Activated CD4-positive, alpha-beta T cell treated with anti-CD3 and anti-CD28 coated beads, Interleukin-2, amount 10 ng/mL, durations not matched to agents 7 days and 5 days (primary cell): ENCODE measurements at regions not wholly inside any gene's neighbourhood (a gene's known extent, or its start where the extent isn't known, plus 50 kb on each side); places are given as distances from the start of the nearest gene placed in this dataset.

Experiments used
- CTCF ChIA-PET: fragments of 350-600 bp; sonication (Branson Sonifier 250); formaldehyde crosslinking; loops from one replicate; lab custom pipeline; 2021; ENCODE audit warnings: antibody characterized with exemption; lab: Charles Lee
- POLR2A ChIA-PET: fragments of 350-600 bp; sonication (Branson Sonifier 250); formaldehyde crosslinking; loops from one replicate; lab custom pipeline; 2021; ENCODE audit warnings: antibody characterized with exemption; lab: Charles Lee
- DNase-seq: peaks from one replicate; pipeline ENCODE4 v3.0.0-alpha.2; 2020
- H3K27ac Mint-ChIP-seq: one replicate; pipeline ENCODE4 v1.8.0; 2021; ENCODE audit warnings: mild to moderate bottlenecking, moderate library complexity, mixed read lengths
- H3K27me3 Mint-ChIP-seq: one replicate; pipeline ENCODE4 v1.8.0; 2021; ENCODE audit warnings: mixed read lengths
- H3K36me3 Mint-ChIP-seq: one replicate; pipeline ENCODE4 v1.8.0; 2021; ENCODE audit warnings: low read depth, mixed read lengths
- H3K4me1 Mint-ChIP-seq: one replicate; pipeline ENCODE4 v1.8.0; 2021; ENCODE audit warnings: mixed read lengths
- H3K4me3 Mint-ChIP-seq: one replicate; pipeline ENCODE4 v1.8.0; 2021; ENCODE audit warnings: mild to moderate bottlenecking, moderate library complexity, mixed read lengths
- H3K9me3 Mint-ChIP-seq: one replicate; pipeline ENCODE4 v1.8.0; 2021; ENCODE audit warnings: mixed read lengths

DNA sequence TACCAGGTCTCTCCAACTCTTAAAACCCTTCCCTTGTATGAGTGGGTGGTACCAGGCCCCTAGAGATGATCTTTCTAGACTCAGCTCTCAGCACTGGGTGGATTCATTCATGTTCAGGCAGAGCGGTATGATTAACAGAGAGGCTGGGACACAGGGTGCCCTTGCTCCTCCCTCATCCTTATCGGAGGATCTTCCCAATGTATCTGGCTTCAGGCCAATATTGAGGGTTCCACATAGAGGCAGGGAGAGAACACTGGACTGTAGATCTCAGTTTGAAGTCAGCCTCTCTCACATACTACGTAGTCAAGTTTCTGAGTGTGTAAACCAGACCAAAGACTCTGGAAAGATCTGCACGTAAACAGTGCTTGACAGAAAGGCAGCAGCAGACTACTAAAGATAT, 366.2 kb downstream of the DHX35 start:
- Mint-ChIP-seq H3K27me3 (peaks cover 3% of the 10 kb centered on the region), H3K4me3 (no peak overlapping the region), H3K36me3 (no peaks in the 10 kb centered on the region), H3K4me1 (no peaks in the 10 kb centered on the region), H3K27ac (no peak overlapping the region), H3K9me3 (no peaks in the 10 kb centered on the region)
- DNase-seq: no peak
- POLR2A ChIA-PET: no interaction called here
- CTCF ChIA-PET: no interaction called here

DNA sequence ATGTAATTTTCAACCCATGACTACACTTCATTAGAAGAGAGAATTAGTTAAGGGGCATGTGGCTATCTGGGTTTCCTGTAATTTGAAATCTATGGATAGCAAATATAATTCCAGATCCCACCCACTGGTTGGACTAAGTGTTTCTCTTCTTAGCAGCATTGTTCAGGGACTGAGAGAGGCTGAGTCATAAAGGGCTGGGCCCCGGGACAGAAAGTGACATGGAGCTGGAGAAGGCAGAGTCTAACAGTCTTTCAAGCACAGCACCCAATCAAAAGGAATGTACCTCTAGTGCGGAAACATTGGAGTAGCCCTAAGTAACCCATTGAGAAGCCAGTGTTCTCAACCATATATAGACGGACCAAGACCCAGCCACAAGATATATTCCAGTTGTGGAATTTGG, 363.9 kb downstream of the DHX35 start:
- Mint-ChIP-seq H3K4me3 (no peak overlapping the region), H3K27me3 (peaks cover 10% of the 10 kb centered on the region), H3K4me1 (no peaks in the 10 kb centered on the region), H3K9me3 (no peaks in the 10 kb centered on the region), H3K27ac (no peak overlapping the region), H3K36me3 (no peaks in the 10 kb centered on the region)
- ChIA-PET CTCF (interaction anchor here (1.0 kb wide), 1 partner anchor 9 kb away, joined by 3 read pairs; no protein-coding TSS in a partner anchor), POLR2A (no interaction called here)
- DNase-seq: no peak

DNA sequence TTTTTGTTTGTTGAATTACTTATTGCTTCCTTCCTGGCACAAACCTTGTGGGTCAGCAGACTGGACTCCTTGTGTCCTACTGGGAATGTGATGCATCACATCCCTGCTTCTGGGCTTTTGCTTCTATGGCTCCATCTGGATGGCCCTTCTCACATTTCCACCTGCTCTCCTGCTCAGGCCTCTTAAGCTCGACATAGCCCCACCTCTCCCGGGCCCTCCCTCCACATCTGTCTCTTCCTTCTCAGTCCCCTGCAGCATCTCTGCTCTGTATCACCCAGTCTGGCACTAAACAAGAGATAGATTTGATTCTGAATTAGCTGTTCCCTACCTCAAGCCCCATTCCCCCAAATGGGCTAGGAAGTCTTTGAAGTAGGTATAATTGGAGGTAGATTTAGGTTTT, 356.8 kb downstream of the DHX35 start:
- H3K27me3 Mint-ChIP-seq: peaks cover 12% of the 10 kb centered on the region
- ChIA-PET CTCF (no interaction called here), POLR2A (no interaction called here)
- H3K9me3 Mint-ChIP-seq: no peaks in the 10 kb centered on the region
- no peaks in the 10 kb centered on the region for H3K36me3 Mint-ChIP-seq
- no peak overlapping the region for H3K4me3 Mint-ChIP-seq
- DNase-seq: no peak
- no peaks in the 10 kb centered on the region for H3K4me1 Mint-ChIP-seq
- H3K27ac Mint-ChIP-seq: no peak overlapping the region

DNA sequence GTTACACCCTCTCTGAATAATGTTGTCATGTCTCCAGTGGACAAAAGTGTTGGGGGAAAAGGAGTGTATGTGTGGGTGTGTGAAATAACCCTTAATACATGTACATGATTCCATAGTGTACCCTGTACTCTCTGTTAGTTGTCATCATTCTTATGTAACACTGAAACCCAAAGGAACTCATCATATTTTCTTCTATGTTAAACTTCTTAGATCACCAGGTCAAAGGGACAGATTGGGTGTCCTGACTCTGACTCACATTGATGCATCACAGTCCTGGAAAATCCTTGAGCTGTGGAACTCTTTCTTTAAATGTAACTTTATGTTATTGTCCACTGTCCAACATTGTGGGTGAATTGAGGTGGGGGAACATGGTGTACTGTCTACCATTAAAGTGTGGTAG, 350.5 kb downstream of the DHX35 start:
- POLR2A ChIA-PET: no interaction called here
- no peak overlapping the region for H3K27ac Mint-ChIP-seq

DNA sequence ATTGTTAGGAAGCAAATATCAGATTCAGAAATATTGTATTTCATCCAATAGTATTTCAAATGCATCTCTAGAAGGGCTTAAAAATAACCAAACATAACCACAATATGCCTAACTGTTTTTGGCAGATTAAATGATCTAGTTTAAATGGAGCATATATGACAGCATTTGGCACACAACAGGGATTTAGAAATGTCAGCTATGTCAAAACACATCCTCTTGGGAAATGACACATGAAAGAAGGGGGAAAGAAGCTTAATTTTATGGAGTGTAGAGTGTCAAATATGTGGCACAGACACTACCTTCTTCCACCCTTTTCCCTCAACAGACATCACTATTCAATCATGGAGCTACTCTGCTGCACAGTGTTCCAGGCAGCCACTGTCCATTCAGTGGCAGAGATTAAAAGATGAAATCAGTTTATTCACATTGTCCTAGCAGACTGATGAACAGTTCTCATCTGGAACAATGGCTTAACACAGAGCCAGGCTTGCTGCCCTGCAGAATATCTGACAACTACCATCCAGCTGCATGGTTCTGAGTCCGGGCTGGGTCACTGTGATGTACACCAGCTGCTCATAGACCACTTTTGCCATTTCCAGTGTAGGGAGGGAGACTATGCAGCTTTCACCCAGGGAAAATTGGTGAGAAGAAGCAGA, 349.8 kb downstream of the DHX35 start:
- Mint-ChIP-seq H3K4me3 (no peak overlapping the region), H3K27ac (no peak overlapping the region), H3K9me3 (peaks cover 3% of the 10 kb centered on the region), H3K27me3 (peaks cover 8% of the 10 kb centered on the region), H3K4me1 (no peaks in the 10 kb centered on the region), H3K36me3 (no peaks in the 10 kb centered on the region)
- ChIA-PET CTCF (no interaction called here), POLR2A (no interaction called here)
- no peak for DNase-seq

More for the DNA sequence above, 350.5 kb downstream of the DHX35 start:
- peaks cover 10% of the 10 kb centered on the region for H3K27me3 Mint-ChIP-seq
- no peaks in the 10 kb centered on the region for H3K4me1 Mint-ChIP-seq
- no peak for DNase-seq
- CTCF ChIA-PET: no interaction called here
- no peaks in the 10 kb centered on the region for H3K36me3 Mint-ChIP-seq
- H3K4me3 Mint-ChIP-seq: no peak overlapping the region
- H3K9me3 Mint-ChIP-seq: peaks cover 3% of the 10 kb centered on the region

DNA sequence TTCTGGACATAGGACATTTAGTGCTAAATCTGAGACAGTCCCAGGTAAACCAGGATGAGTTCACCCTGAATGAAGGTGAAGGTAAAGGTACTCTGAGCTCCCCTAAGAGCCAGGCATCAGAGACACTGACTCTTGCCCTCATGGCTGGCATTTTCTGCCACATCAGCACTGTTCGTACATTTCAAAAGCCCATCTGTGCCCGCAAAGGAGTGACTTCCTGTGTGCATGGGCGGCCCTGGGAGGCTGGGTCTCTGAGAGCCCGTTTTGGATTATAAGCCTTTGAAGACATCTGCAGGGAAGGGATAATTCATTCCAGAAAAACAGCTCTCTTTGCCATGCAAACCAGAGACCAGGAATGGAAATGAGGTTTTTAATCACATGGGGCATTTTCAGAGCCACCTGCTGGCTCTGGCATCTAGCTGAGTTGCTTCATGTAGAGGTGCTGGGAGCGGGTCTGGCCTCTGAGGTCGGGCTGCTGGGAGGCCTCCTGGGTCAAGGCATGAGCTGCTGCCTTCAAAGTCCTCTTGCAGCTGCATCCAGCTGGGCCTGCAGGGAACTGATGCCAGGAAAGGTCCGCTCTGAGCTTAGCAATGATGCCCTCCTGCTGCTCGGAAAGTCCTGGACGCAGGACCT, 348.3 kb downstream of the DHX35 start:
- POLR2A ChIA-PET: no interaction called here
- CTCF ChIA-PET: no interaction called here
- DNase-seq: no peak
- Mint-ChIP-seq H3K9me3 (peaks cover 3% of the 10 kb centered on the region), H3K27ac (no peak overlapping the region), H3K27me3 (peaks cover 8% of the 10 kb centered on the region), H3K4me1 (no peaks in the 10 kb centered on the region), H3K4me3 (no peak overlapping the region), H3K36me3 (no peaks in the 10 kb centered on the region)

DNA sequence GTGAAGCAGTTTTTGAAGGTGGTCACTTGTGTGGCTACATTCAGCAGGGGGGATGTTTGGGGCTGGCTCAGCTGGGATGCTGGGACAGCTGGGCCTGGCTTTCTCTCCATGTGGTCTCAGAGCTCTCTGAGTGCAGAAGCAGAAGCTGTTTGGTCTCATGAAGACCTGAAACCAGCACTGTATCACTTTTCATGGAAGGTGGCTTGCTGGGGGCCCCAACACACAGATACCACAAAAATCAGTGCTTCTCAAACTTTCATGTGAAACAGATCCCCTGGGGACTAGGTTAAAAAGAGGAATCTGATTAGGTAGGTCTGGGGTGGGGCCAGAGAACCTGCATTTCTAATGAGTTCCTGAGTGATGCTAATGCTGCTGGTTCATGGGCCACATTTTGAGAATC, 347.3 kb downstream of the DHX35 start:
- peaks cover 8% of the 10 kb centered on the region for H3K27me3 Mint-ChIP-seq
- no peaks in the 10 kb centered on the region for H3K36me3 Mint-ChIP-seq
- ChIA-PET CTCF (no interaction called here), POLR2A (no interaction called here)
- no peaks in the 10 kb centered on the region for H3K4me1 Mint-ChIP-seq
- DNase-seq: no peak
- H3K27ac Mint-ChIP-seq: no peak overlapping the region
- no peak overlapping the region for H3K4me3 Mint-ChIP-seq
- peaks cover 3% of the 10 kb centered on the region for H3K9me3 Mint-ChIP-seq

DNA sequence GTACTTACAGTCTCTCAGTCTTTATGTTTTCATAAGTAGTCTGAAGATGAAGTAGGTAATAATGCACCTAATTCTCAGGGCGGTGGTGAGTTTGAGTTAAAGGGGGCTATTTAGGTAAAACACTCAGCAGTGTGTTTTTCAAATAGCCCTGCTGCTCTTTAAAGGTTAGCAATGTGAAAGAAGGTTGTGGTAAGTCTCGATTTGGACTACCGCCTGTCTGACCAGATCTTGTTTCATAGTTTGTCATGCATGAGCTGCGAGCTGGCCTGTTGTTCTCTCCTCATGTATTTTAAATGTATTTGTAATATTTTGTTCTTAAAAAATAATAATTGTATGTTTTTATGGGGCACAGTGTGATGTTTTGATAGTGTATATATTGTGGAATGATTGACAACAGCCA, 340.2 kb downstream of the DHX35 start:
- Mint-ChIP-seq H3K27ac (no peak overlapping the region), H3K9me3 (no peaks in the 10 kb centered on the region), H3K36me3 (no peaks in the 10 kb centered on the region), H3K4me3 (no peak overlapping the region), H3K27me3 (no peaks in the 10 kb centered on the region), H3K4me1 (no peaks in the 10 kb centered on the region)
- no peak for DNase-seq
- ChIA-PET POLR2A (no interaction called here), CTCF (no interaction called here)

DNA sequence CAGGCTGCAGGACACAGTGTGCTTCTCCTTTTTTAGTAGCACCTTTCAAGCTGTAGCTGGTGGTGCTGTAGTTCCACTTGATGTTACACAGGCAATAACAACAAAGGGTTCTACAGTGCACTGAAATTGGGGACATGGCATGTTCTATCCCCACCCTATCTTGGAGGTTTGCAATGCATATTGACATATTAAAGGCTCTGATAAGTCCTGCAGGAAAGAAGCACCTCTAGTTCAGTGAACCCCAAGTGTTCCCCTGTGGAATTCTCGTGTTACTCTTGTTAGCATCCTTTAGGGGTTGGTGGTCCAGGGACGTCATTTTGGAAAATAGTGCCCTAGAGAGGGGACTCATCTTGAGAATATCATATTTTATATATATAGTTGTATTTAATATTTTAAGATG, 337.6 kb downstream of the DHX35 start:
- H3K4me1 Mint-ChIP-seq: no peaks in the 10 kb centered on the region
- no peaks in the 10 kb centered on the region for H3K27me3 Mint-ChIP-seq
- no peak overlapping the region for H3K4me3 Mint-ChIP-seq
- no peaks in the 10 kb centered on the region for H3K9me3 Mint-ChIP-seq
- H3K36me3 Mint-ChIP-seq: no peaks in the 10 kb centered on the region
- ChIA-PET POLR2A (no interaction called here), CTCF (no interaction called here)
- no peak for DNase-seq
- H3K27ac Mint-ChIP-seq: no peak overlapping the region

DNA sequence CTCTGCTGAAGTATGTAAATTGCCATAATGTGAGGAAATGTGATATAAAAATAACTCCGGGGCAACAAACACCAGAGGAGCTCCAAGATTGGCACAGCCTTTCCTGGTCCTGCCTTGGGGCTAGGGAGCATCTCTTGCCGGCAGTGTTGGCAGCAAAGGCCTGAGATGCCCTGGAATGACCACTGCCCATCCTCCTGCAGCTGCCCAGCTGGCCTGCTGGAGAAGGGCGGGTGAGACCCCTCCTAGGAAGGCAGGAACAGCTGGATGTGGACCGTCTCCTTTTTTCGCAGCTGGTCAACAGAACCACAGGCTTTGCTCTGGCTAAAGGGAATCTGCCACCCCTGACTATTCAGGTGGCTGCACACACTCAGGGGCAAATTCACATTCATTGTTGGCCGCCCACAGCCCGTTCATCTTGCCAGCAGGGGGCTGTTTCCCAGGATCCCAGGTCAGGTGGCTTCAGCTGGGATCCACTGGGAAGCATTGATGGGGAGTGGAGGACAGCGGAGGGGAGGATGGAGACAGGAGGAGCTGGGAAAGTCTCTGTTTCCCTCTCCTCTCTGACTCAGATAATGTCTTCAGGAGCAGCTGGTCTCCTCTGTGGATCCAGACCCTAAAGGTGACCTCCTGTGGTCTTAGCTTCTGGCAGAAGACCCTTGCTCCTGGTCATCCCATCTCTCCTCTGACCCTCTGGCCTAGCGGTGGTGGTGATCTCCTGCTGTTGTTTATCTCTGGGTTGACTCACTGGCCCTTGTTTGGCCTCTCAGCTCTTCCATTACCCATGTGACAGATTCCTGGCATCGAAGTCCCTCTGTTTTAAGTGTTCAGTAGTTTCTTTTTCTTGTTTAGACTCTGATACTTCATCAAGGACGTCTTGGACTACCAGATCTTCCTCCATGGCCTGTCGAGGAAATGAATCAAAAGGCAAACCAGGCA, 336.7 kb downstream of the DHX35 start:
- no peaks in the 10 kb centered on the region for H3K27me3 Mint-ChIP-seq
- H3K36me3 Mint-ChIP-seq: no peaks in the 10 kb centered on the region
- no peaks in the 10 kb centered on the region for H3K9me3 Mint-ChIP-seq
- CTCF ChIA-PET: no interaction called here
- H3K4me3 Mint-ChIP-seq: no peak overlapping the region
- no peaks in the 10 kb centered on the region for H3K4me1 Mint-ChIP-seq
- DNase-seq: no peak
- POLR2A ChIA-PET: no interaction called here
- H3K27ac Mint-ChIP-seq: no peak overlapping the region

DNA sequence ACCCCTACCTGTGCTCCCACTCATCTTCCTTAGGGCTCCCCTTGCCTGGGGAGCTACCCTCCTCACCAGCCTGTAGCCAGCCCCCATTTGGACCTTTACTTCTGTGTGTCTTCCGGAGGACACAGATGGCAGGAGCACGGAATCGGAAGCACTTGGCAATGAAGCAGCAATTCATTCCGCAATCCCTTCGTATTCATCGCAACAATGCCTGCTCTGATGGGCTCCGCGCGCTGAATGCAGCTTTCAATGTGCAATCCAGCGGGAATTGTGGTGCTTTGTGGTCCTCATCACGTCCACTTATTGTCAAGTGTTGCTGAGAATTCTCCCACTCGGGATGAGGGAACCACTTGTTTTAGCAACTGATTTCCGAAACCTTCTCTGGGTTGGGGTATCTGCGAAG, 336.0 kb downstream of the DHX35 start:
- Mint-ChIP-seq H3K4me1 (no peaks in the 10 kb centered on the region), H3K27me3 (no peaks in the 10 kb centered on the region), H3K27ac (no peak overlapping the region), H3K4me3 (no peak overlapping the region), H3K9me3 (no peaks in the 10 kb centered on the region), H3K36me3 (no peaks in the 10 kb centered on the region)
- ChIA-PET POLR2A (no interaction called here), CTCF (no interaction called here)
- DNase-seq: no peak

DNA sequence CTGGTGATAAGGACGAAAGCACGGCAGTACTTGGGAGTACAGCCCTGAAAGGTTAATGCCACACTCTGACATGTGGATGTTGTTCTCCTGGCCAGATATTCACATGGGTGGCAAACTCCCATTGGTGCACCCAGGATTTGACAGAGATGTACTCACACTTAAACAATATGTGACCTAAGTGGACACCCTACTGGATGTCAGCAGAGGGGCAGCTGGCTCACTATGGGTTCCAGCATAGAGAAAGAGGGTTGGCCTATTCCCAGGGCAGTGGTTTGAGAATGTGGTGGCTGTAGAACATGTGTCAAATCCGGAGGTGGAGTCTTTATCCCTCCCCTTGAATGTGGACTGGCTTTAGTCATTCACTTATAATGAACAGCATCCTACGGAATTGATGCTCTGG, 333.2 kb downstream of the DHX35 start:
- Mint-ChIP-seq H3K36me3 (no peaks in the 10 kb centered on the region), H3K27me3 (peaks cover 1% of the 10 kb centered on the region), H3K4me3 (no peak overlapping the region), H3K4me1 (no peaks in the 10 kb centered on the region), H3K27ac (no peak overlapping the region), H3K9me3 (no peaks in the 10 kb centered on the region)
- CTCF ChIA-PET: no interaction called here
- POLR2A ChIA-PET: no interaction called here
- no peak for DNase-seq

DNA sequence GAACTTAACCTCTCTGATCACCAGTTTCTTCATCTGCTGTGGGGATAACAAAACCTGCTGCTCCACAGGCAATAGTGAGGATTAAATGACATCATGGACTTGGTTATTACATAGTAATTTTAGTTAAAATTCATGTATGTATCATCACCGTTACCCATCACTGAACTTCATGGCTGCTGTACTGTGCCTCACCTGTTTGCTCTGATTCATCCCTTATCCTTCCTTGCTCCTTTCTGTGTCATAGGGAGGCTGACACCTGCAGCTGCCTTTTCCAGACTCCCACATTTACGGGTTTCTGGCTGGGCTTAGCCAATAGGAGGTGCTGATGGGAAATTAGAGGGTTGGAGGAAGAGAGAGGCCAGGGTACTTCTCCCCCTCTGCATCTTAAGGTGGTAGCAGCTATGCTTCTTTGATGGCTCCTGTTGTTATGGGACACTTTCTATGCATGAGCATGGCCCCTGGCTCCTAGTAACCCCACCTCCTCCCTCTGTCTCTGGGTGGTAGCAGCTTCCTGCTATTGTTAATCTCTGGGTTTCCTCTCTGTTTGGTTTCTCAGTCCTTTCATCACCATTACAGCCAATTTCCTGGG, 332.1 kb downstream of the DHX35 start:
- DNase-seq: no peak
- ChIA-PET POLR2A (no interaction called here), CTCF (no interaction called here)
- Mint-ChIP-seq H3K27me3 (peaks cover 4% of the 10 kb centered on the region), H3K4me3 (no peak overlapping the region), H3K9me3 (no peaks in the 10 kb centered on the region), H3K36me3 (no peaks in the 10 kb centered on the region), H3K4me1 (no peaks in the 10 kb centered on the region), H3K27ac (no peak overlapping the region)
